Coronary artery (tissue), 2 donors: ENCODE measurements at regions not wholly inside any gene's neighbourhood (a gene's known extent, or its start where the extent isn't known, plus 50 kb on each side); places are given as distances from the start of the nearest gene placed in this dataset.
"Not testable (repeated sequence)": the region's sequence is repeated elsewhere in the genome, so short reads cannot be mapped to it uniquely, and the experiment has no call there.

Experiments used
- DNase-seq: peaks from one replicate; pipeline ENCODE4 v3.0.0-alpha.2; 2017; ENCODE audit warnings: low spot score
- H3K27ac ChIP-seq, 2 donors: fragments of 200-600 bp; sonication (generic); one replicate each; pipeline ENCODE4 v1.5.1; 2016 to 2019
- H3K4me3 ChIP-seq: fragments of 200-600 bp; sonication (generic); 2 replicates; pipeline ENCODE4 v1.5.1; 2016; ENCODE audit warnings: mild to moderate bottlenecking, moderate library complexity
- CTCF ChIP-seq: fragments of 200-600 bp; sonication (generic); IDR thresholded peaks from one replicate; pipeline ENCODE4 v1.5.1; 2019; ENCODE audit warnings: antibody characterized with exemption

GRCh38 chr18:4528405-4528804 is 73.3 kb upstream of the DLGAP1 start:
- no peak for TF ChIP-seq CTCF
- DNase-seq: no peak
- Histone ChIP-seq H3K27ac (no peak overlapping the region), H3K4me3 (no peak overlapping the region)

- H3K27ac ChIP-seq, H3K4me3 ChIP-seq, DNase-seq: not testable (repeated sequence)
These were observed 72.7 kb upstream of the DLGAP1 start for GRCh38 chr18:4527826-4528225.

- no peak for TF ChIP-seq CTCF
- DNase-seq: no peak
- Histone ChIP-seq H3K4me3 (no peak overlapping the region), H3K27ac (no peak overlapping the region)
These were observed 69.0 kb upstream of the DLGAP1 start for GRCh38 chr18:4524096-4524495.

- Histone ChIP-seq H3K4me3 (no peak overlapping the region), H3K27ac (no peak overlapping the region)
- TF ChIP-seq CTCF: no peak
- no peak for DNase-seq
These were observed 56.1 kb upstream of the DLGAP1 start for GRCh38 chr18:4511166-4511565.

GRCh38 chr18:4510711-4511110 is 55.6 kb upstream of the DLGAP1 start:
- TF ChIP-seq CTCF: no peak
- Histone ChIP-seq H3K27ac (no peak overlapping the region), H3K4me3 (no peak overlapping the region)
- DNase-seq: peak; percentile 80

GRCh38 chr18:4510160-4510559 is 55.1 kb upstream of the DLGAP1 start:
- TF ChIP-seq CTCF: no peak
- Histone ChIP-seq H3K4me3 (no peak overlapping the region), H3K27ac (no peak overlapping the region)
- no peak for DNase-seq
